ENCODE measurements at regions not wholly inside any gene's neighbourhood (a gene's known extent, or its start where the extent isn't known, plus 50 kb on each side); places are given as distances from the start of the nearest gene placed in this dataset.

DNA sequence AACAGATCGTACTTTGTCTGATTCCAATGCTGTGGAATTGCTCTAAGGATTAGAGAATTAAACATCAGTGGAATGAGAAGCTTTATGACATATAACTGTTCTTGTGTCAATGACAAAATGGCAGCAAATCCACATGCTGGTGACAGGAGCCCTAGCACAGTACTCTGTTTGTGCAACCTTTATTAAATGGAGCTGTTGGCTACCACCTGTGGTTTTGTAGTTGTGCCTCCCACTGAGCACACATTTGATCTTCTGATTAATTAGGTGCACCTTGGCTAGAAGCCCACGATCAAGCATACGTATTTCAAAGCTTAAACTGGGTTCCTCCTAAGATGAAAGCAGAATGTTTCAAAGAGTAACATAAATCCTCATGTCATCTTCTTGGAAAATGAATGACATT is 394.0 kb upstream of the IGFBP7 start:
- in situ Hi-C loops (cut with HindIII; ENCODE audit: low sequenced_read_pairs), result no loop called here
- DNase-seq (ENCODE audit: low read depth), result no peak

DNA sequence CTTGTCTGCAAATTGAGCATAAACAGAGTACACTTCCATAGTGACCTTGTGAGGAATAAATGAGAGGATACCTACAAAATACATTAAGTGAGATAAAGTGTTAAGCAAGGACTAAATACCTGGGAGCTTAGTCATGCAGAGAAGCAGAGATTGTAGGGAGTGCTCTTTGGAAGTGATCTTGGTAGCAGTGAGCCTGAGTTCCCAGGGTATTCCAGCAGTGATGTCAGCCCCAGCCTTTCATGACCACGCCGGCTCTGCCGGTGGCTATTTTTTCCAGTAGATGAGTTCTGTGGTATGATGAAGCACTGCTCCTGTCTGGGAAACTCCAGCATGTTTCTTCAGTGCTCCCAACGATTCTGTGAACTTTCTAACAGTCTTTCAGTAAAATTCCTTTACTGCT is 391.5 kb upstream of the IGFBP7 start:
- no peak overlapping the region for H3K4me3 ChIP-seq (ENCODE audit: low read depth, low read length)
- in situ Hi-C loops (cut with HindIII; ENCODE audit: low sequenced_read_pairs), result no loop called here
- TF ChIP-seq, protein P1, sequence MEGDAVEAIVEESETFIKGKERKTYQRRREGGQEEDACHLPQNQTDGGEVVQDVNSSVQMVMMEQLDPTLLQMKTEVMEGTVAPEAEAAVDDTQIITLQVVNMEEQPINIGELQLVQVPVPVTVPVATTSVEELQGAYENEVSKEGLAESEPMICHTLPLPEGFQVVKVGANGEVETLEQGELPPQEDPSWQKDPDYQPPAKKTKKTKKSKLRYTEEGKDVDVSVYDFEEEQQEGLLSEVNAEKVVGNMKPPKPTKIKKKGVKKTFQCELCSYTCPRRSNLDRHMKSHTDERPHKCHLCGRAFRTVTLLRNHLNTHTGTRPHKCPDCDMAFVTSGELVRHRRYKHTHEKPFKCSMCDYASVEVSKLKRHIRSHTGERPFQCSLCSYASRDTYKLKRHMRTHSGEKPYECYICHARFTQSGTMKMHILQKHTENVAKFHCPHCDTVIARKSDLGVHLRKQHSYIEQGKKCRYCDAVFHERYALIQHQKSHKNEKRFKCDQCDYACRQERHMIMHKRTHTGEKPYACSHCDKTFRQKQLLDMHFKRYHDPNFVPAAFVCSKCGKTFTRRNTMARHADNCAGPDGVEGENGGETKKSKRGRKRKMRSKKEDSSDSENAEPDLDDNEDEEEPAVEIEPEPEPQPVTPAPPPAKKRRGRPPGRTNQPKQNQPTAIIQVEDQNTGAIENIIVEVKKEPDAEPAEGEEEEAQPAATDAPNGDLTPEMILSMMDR (IDR thresholded peaks at IDR 0.05; ENCODE audit: low read depth, low read length, missing control alignments), result no peak
- peak; percentile 91 for DNase-seq (ENCODE audit: low read depth)

More for the DNA sequence above, 394.0 kb upstream of the IGFBP7 start:
- TF ChIP-seq, protein P1 (IDR thresholded peaks at IDR 0.05; ENCODE audit: low read depth, low read length, missing control alignments), result no peak
- no peak overlapping the region for H3K4me3 ChIP-seq (ENCODE audit: low read depth, low read length)

DNA sequence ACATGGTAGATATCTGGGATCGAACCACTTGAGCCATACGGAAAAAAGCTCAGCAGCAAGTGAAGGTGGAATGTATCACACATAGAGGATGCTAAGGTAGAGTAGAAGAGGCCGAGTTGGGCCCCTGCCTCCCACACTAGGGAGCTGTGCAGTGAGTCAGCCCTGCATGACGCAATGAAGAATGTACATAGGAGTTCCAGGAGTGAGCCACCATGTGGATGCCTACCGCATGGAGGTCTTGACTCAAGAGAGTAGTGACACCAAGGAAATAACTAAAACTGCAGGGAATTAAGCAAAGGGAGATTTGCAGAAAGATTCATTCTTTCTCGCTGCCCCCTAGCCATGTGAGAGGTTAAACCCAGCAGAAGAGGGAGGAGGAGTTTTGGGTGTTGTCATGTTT is 389.6 kb upstream of the IGFBP7 start:
- TF ChIP-seq, protein P1 (IDR thresholded peaks at IDR 0.05; ENCODE audit: low read depth, low read length, missing control alignments), result no peak
- in situ Hi-C loops (cut with HindIII; ENCODE audit: low sequenced_read_pairs), result no loop called here
- DNase-seq (ENCODE audit: low read depth), result no peak
- H3K4me3 ChIP-seq (ENCODE audit: low read depth, low read length), result no peak overlapping the region

DNA sequence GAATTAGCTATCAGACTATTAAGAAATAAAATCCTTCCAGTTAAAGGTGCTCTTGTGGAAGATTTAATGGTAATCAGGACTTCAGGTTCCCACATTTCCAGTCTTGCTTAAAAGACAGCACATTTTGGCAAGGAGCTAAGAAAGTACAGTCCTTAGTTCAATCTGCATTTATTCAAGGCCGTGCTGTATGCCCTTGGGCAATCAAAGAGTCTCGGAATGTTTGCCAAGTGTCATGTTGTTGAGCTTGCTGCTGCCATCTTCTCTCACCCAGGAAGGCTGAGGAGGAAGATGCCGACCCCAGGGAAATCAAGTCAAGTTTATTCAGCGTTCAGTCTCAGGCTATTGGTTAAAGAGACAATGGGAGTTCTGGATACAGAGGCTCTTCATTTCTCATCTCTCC is 388.1 kb upstream of the IGFBP7 start:
- no peak overlapping the region for H3K4me3 ChIP-seq (ENCODE audit: low read depth, low read length)
- TF ChIP-seq, protein P1 (IDR thresholded peaks at IDR 0.05; ENCODE audit: low read depth, low read length, missing control alignments), result no peak
- DNase-seq (ENCODE audit: low read depth), result no peak
- in situ Hi-C loops (cut with HindIII; ENCODE audit: low sequenced_read_pairs), result no loop called here

DNA sequence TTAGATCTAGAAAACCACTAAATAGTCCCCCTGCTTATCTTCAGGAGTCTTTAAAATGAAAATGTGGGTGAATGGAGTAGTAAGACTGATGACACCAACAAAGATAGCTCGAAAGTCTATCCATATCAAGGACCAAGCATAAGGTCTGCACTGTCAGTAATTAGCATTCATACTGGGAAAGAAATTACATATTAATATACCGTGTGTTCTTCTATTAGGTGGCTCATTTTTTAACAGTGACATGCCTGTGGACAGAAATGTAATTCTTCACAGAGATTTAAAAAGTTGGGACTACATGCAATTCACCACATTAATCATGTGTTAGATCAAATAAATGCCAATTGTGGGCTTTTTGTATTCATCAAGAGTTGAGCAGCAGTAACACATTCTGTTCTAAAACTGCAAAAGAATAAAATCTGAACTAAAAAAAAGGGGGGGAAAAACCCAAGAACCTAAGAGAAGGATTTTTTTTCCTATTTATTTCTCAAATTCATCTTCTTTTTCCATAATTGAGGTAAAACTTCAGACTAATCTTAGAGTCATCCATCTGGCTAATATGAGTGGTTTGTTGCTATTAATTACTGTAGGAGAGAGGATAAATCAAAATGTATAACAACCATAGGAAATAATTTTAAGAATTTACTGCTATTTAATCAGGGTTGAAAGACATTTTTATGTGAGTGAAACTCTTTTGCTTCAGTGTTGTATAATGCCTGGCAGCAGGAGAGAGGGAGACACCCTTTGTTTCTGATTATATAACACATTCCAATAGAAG is 386.7 kb upstream of the IGFBP7 start:
- TF ChIP-seq, protein P1 (IDR thresholded peaks at IDR 0.05; ENCODE audit: low read depth, low read length, missing control alignments), result no peak
- in situ Hi-C loops (cut with HindIII; ENCODE audit: low sequenced_read_pairs), result no loop called here

DNA sequence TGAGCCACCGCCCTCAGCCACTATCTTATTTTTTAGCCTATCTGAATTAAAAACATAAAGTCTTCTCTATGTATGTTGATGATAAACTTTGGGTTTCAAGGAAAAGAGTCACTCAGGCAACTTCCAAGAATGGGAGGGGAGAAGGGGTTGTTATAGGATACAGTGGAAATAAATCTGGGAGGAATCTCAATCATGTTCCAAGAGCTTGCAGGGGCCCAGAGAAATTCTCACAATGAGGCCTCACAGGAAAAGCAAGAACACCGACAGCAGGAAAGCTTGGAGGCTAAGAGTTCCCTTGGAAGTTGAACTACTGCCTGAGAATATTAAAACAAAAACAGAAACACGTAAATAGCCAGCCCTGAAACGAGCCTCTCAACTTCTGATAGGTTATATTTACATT is 384.6 kb upstream of the IGFBP7 start:
- in situ Hi-C loops (cut with HindIII; ENCODE audit: low sequenced_read_pairs), result no loop called here
- TF ChIP-seq, protein P1 (IDR thresholded peaks at IDR 0.05; ENCODE audit: low read depth, low read length, missing control alignments), result no peak
- no peak for DNase-seq (ENCODE audit: low read depth)
- H3K4me3 ChIP-seq (ENCODE audit: low read depth, low read length), result no peak overlapping the region

More for the DNA sequence above, 386.7 kb upstream of the IGFBP7 start:
- no peak overlapping the region for H3K4me3 ChIP-seq (ENCODE audit: low read depth, low read length)
- no peak for DNase-seq (ENCODE audit: low read depth)
